Liver (tissue), 8 donors: ENCODE measurements at regions not wholly inside any gene's neighbourhood (a gene's known extent, or its start where the extent isn't known, plus 50 kb on each side); places are given as distances from the start of the nearest gene placed in this dataset.
A peak's percentile ranks its signal among the peaks of the same experiment; 100 is the strongest.

Source experiments
- DNase-seq: peaks from one replicate; pipeline ENCODE4 v3.0.0-alpha.2; 2017; ENCODE audit warnings: low spot score
- H3K27ac ChIP-seq, 2 donors: one replicate each; pipeline ENCODE4 v1.7.0; 2013; ENCODE audit warnings: inconsistent platforms in 2 of 2, low read length in 2 of 2, control low read depth in 1 of 2, low read depth in 1 of 2, mild to moderate bottlenecking in 1 of 2
- H3K27me3 ChIP-seq, 4 donors: one replicate each; pipeline versions ENCODE4 v1.6.1 to v1.7.0; 2013; ENCODE audit warnings: low read length in 3 of 4, inconsistent platforms in 1 of 4, mild to moderate bottlenecking in 1 of 4, moderate library complexity in 1 of 4; ENCODE audit not compliant: control insufficient read depth in 4 of 4, insufficient read depth in 4 of 4
- H3K36me3 ChIP-seq, 4 donors: one replicate each; pipeline versions ENCODE4 v1.6.1 to v1.7.0; 2013; ENCODE audit warnings: low read length in 3 of 4, mild to moderate bottlenecking in 3 of 4, low read depth in 1 of 4, moderate library complexity in 1 of 4; ENCODE audit not compliant: control insufficient read depth in 4 of 4, insufficient read depth in 3 of 4
- H3K4me1 ChIP-seq, 4 donors: one replicate each; pipeline versions ENCODE4 v1.6.1 to v1.7.0; 2013; ENCODE audit warnings: low read length in 3 of 4, mild to moderate bottlenecking in 3 of 4, moderate library complexity in 1 of 4; ENCODE audit not compliant: control insufficient read depth in 4 of 4, insufficient read depth in 4 of 4
- H3K4me3 ChIP-seq, 3 donors: one replicate each; pipeline versions ENCODE4 v1.6.1 to v1.7.0; 2013; ENCODE audit warnings: low read length in 3 of 3, control low read depth in 1 of 3, low read depth in 1 of 3, mild to moderate bottlenecking in 1 of 3
- H3K9ac ChIP-seq, 2 donors: one replicate each; pipeline ENCODE4 v1.7.0; 2013; ENCODE audit warnings: low read length in 2 of 2, mild to moderate bottlenecking in 2 of 2, moderate library complexity in 2 of 2, control low read depth in 1 of 2, low read depth in 1 of 2
- H3K9me3 ChIP-seq, 4 donors: one replicate each; pipeline versions ENCODE4 v1.6.1 to v1.7.0; 2013; ENCODE audit warnings: low read length in 3 of 4; ENCODE audit not compliant: control insufficient read depth in 4 of 4
- ATF3 ChIP-seq: IDR thresholded peaks from 2 replicates; pipeline ENCODE4 v1.6.1; 2016; ENCODE audit warnings: antibody characterized with exemption
- CTCF ChIP-seq: fragments of 150-350 bp; IDR thresholded peaks from 2 replicates; pipeline ENCODE4 v1.5.1; 2017; ENCODE audit warnings: improper control_type of control experiment, low read depth, low read length; ENCODE audit not compliant: missing input control
- EGR1 ChIP-seq, 2 donors: IDR thresholded peaks; 2 replicates each; pipeline ENCODE4 v1.6.1; 2016 to 2018; ENCODE audit warnings: antibody characterized with exemption in 2 of 2, low read depth in 2 of 2
- FOXA1 ChIP-seq: IDR thresholded peaks from 2 replicates; pipeline ENCODE4 v1.6.1; 2016; ENCODE audit warnings: antibody characterized with exemption
- FOXA2 ChIP-seq: IDR thresholded peaks from 2 replicates; pipeline ENCODE4 v1.6.1; 2016; ENCODE audit warnings: antibody characterized with exemption
- GABPA ChIP-seq, 2 donors: IDR thresholded peaks in 1 of 2; conservative IDR thresholded peaks in 1 of 2; 2 replicates each; pipeline ENCODE4 v1.6.1; 2016; ENCODE audit warnings: antibody characterized with exemption in 2 of 2, mild to moderate bottlenecking in 1 of 2, moderate library complexity in 1 of 2
- HNF4A ChIP-seq, 2 donors: conservative IDR thresholded peaks; 2 replicates each; pipeline ENCODE4 v1.6.1; 2016; ENCODE audit warnings: antibody characterized with exemption in 2 of 2, mild to moderate bottlenecking in 2 of 2
- HNF4G ChIP-seq: IDR thresholded peaks from 2 replicates; pipeline ENCODE4 v1.6.1; 2016; ENCODE audit warnings: antibody characterized with exemption
- JUND ChIP-seq, 2 donors: IDR thresholded peaks; 2 replicates each; pipeline ENCODE4 v1.6.1; 2016; ENCODE audit warnings: antibody characterized with exemption in 2 of 2
- MAX ChIP-seq: IDR thresholded peaks from 2 replicates; pipeline ENCODE4 v1.6.1; 2016; ENCODE audit warnings: antibody characterized with exemption
- NR2F2 ChIP-seq: IDR thresholded peaks from 2 replicates; pipeline ENCODE4 v1.6.1; 2016; ENCODE audit warnings: antibody characterized with exemption
- RAD21 ChIP-seq, 2 donors: IDR thresholded peaks; 2 replicates each; pipeline ENCODE4 v1.6.1; 2016; ENCODE audit warnings: antibody characterized with exemption in 2 of 2, mild to moderate bottlenecking in 2 of 2
- REST ChIP-seq: IDR thresholded peaks from 2 replicates; pipeline ENCODE4 v1.6.1; 2016; ENCODE audit warnings: antibody characterized with exemption, mild to moderate bottlenecking
- RXRA ChIP-seq, 2 donors: IDR thresholded peaks; 2 replicates each; pipeline ENCODE4 v1.6.1; 2017 to 2018; ENCODE audit warnings: antibody characterized with exemption in 2 of 2, mild to moderate bottlenecking in 1 of 2
- SP1 ChIP-seq: IDR thresholded peaks from 2 replicates; pipeline ENCODE4 v1.6.1; 2018; ENCODE audit warnings: antibody characterized with exemption, mild to moderate bottlenecking
- TAF1 ChIP-seq: conservative IDR thresholded peaks from 2 replicates; pipeline ENCODE4 v1.6.1; 2016; ENCODE audit warnings: antibody characterized with exemption, mild to moderate bottlenecking
- YY1 ChIP-seq: IDR thresholded peaks from 2 replicates; pipeline ENCODE4 v1.6.1; 2016; ENCODE audit warnings: antibody characterized with exemption, mild to moderate bottlenecking
- ZBTB33 ChIP-seq: IDR thresholded peaks from 2 replicates; pipeline ENCODE4 v1.6.1; 2016; ENCODE audit warnings: antibody characterized with exemption
- WGBS: extraction: QIAGEN DNeasy Blood & Tissue Kit; methylation state at CpG from one replicate; pipeline ENCODE4 v1.1.7; 2013; 5-methylcytosine and 5-hydroxymethylcytosine counted together
- donor health status: healthy.
- donor health status: healthy.
- donor health status: healthy.
- donor health status: healthy.
- donor health status: healthy.

- TF ChIP-seq HNF4A (conservative IDR thresholded peaks at IDR 0.05): peak; percentile 65 to 74
- TF ChIP-seq FOXA2: no peak
- no peak for TF ChIP-seq FOXA1
- TF ChIP-seq TAF1: no peak
- TF ChIP-seq HNF4G: no peak
Measured at GRCh38 chr1:168834225-168834872, 105.3 kb upstream of the DPT start (continued).

GRCh38 chr1:168835176-168835575 lies 106.2 kb upstream of the DPT start:
- Histone ChIP-seq H3K4me1 (peaks cover 0 to 3% (median 0%) of the 10 kb centered on the region in 4 donors), H3K27me3 (no peaks in the 10 kb centered on the region), H3K27ac (no peak overlapping the region), H3K4me3 (no peak overlapping the region), H3K9ac (no peak overlapping the region), H3K36me3 (no peaks in the 10 kb centered on the region), H3K9me3 (peaks cover 0 to 2% (median 0%) of the 10 kb centered on the region in 4 donors)
- DNase-seq: no peak
- 80% methylated on average over 1 of the region's 1 CpG for WGBS
- TF ChIP-seq JUND (IDR thresholded peaks at IDR 0.05): no peak
- no peak for TF ChIP-seq SP1
- no peak for TF ChIP-seq ZBTB33
- TF ChIP-seq TAF1: no peak
- TF ChIP-seq CTCF: no peak
- no peak for TF ChIP-seq EGR1 (IDR thresholded peaks at IDR 0.05; ENCODE audit: low read depth in 2 of 2)
- no peak for TF ChIP-seq HNF4G
- no peak for TF ChIP-seq RXRA (IDR thresholded peaks at IDR 0.05)
- TF ChIP-seq NR2F2: no peak
- no peak for TF ChIP-seq YY1
- TF ChIP-seq FOXA2: no peak
- no peak for TF ChIP-seq ATF3
- TF ChIP-seq RAD21 (IDR thresholded peaks at IDR 0.05): no peak
- no peak for TF ChIP-seq HNF4A (conservative IDR thresholded peaks at IDR 0.05)
- TF ChIP-seq MAX: no peak
- TF ChIP-seq GABPA (IDR thresholded peaks at IDR 0.05 in 1 of 2, conservative IDR thresholded peaks at IDR 0.05 in 1 of 2): no peak
- no peak for TF ChIP-seq REST
